Spleen (tissue), 11 donors: ENCODE measurements at regions not wholly inside any gene's neighbourhood (a gene's known extent, or its start where the extent isn't known, plus 50 kb on each side); places are given as distances from the start of the nearest gene placed in this dataset.

ENCODE experiments used
- DNase-seq: peaks from one replicate; pipeline ENCODE4 v3.0.0-alpha.2; 2020
- H3K27ac ChIP-seq, 8 donors: fragments of 200-600 bp; sonication (generic) in 7 of 8; 1 replicate in 4 of 8; 2 replicates in 4 of 8; pipeline versions ENCODE4 v1.5.0 to v1.8.0; 2016 to 2021; ENCODE audit warnings: inconsistent platforms in 4 of 8, mild to moderate bottlenecking in 4 of 8, moderate library complexity in 1 of 8
- H3K27me3 ChIP-seq, 7 donors: fragments of 200-600 bp; sonication (generic) in 6 of 7; replicated peaks in 1 of 7; 1 replicate in 4 of 7; 2 replicates in 3 of 7; pipeline versions ENCODE4 v1.5.0 to v1.8.0; 2016 to 2021; ENCODE audit warnings: inconsistent platforms in 3 of 7, mild to moderate bottlenecking in 1 of 7
- H3K36me3 ChIP-seq, 6 donors: fragments of 200-600 bp; sonication (generic) in 5 of 6; 1 replicate in 4 of 6; 2 replicates in 2 of 6; pipeline versions ENCODE4 v1.5.0 to v1.8.0; 2016 to 2021; ENCODE audit warnings: inconsistent platforms in 2 of 6
- H3K4me1 ChIP-seq, 6 donors: fragments of 200-600 bp; sonication (generic) in 5 of 6; 1 replicate in 3 of 6; 2 replicates in 3 of 6; pipeline versions ENCODE4 v1.5.0 to v1.8.0; 2016 to 2021; ENCODE audit warnings: inconsistent platforms in 3 of 6
- H3K4me3 ChIP-seq, 8 donors: fragments of 200-600 bp; sonication (generic) in 7 of 8; 1 replicate in 4 of 8; 2 replicates in 4 of 8; pipeline versions ENCODE4 v1.5.0 to v1.8.0; 2016 to 2021; ENCODE audit warnings: inconsistent platforms in 4 of 8, mild to moderate bottlenecking in 4 of 8, moderate library complexity in 2 of 8
- H3K9me3 ChIP-seq, 8 donors: fragments of 200-600 bp; sonication (generic) in 7 of 8; 1 replicate in 4 of 8; 2 replicates in 4 of 8; pipeline versions ENCODE4 v1.5.0 to v1.8.0; 2016 to 2021; ENCODE audit warnings: inconsistent platforms in 4 of 8
- POLR2A ChIP-seq, 3 donors: fragments of 450-650 bp; IDR thresholded peaks; one replicate each; pipeline ENCODE4 v1.5.1; 2017; ENCODE audit warnings: antibody characterized with exemption in 3 of 3, mild to moderate bottlenecking in 1 of 3
- POLR2AphosphoS5 ChIP-seq, 3 donors: sonication (generic); formaldehyde crosslinking; IDR thresholded peaks; one replicate each; pipeline ENCODE4 v1.5.1; 2017; ENCODE audit warnings: antibody characterized with exemption in 3 of 3
- WGBS, 5 donors: extraction: QIAGEN DNeasy Blood & Tissue Kit in 3 of 5; methylation state at CpG; one replicate each; pipeline versions ENCODE4 v1.1.5 to v1.1.7; 2013 to 2018; 5-methylcytosine and 5-hydroxymethylcytosine counted together
- intact Hi-C: fragments of 100-400 bp; cut with DNase I; formaldehyde crosslinking; loops from one replicate; pipeline ENCODE4 v1.15.0; 2023; ENCODE audit warnings: low total_unique reads
- TF ChIP-seq, protein P1 (sequence below), 11 experiments: fragments of 200-600 bp in 7 of 11; fragments of 450-650 bp in 4 of 11; sonication (generic) in 4 of 11; IDR thresholded peaks in 8 of 11; conservative IDR thresholded peaks in 3 of 11; 1 replicate in 7 of 11; 2 replicates in 4 of 11; pipeline versions ENCODE4 v1.4.0 to v1.8.0; 2016 to 2021; ENCODE audit warnings: antibody characterized with exemption in 11 of 11, inconsistent platforms in 4 of 11, mild to moderate bottlenecking in 1 of 11
- donor health status: healthy with polysubstance abuse.
- donor health status: DM: no; HTN: no; CAD: no; lungs with moderate emphysema.
- donor health status: DM: no; HTN: no; CAD: no.
- donor health status: Bipolar disorder and iron deficiency.
- donor health status: healthy.
- donor health status: DM: no; HTN: no; CAD: no.
- donor health status: DM: yes; HTN: yes; CAD: no.

DNA sequence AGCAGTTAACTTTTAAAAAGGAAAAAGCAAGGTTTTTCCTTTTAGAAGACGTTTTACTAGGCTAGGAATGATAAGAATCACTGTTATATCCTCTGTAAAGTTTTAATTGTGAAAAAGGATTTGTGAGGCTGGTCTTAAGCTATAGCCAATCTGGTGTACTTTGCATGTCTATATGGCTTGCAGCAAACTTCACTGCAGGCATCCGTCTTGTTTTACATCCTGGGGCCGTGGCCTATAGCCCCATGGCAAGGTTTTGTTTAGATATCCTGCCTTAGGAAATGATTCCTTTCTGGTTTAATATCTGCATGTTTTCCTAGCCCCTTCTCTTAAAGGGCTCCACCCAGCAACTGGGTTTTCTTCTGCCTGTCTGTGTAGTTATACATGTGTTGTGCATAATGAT, 272.8 kb downstream of the ICE1 start:
- intact Hi-C loops = no loop called here
- Histone ChIP-seq H3K9me3 (peaks cover 0 to 18% (median 3%) of the 10 kb centered on the region in 8 donors), H3K4me1 (no peaks in the 10 kb centered on the region), H3K36me3 (no peaks in the 10 kb centered on the region), H3K4me3 (no peak overlapping the region), H3K27ac (peak overlapping the region in 2 of 8 donors; percentile 34 to 51), H3K27me3 (no peaks in the 10 kb centered on the region)
- WGBS, 5 donors = 22 to 39% (median 33%) methylated on average over 3 of the region's 3 CpGs
- no peak for TF ChIP-seq POLR2AphosphoS5 (IDR thresholded peaks at IDR 0.05)
- no peak for TF ChIP-seq POLR2A (IDR thresholded peaks at IDR 0.05)
- TF ChIP-seq, protein P1, sequence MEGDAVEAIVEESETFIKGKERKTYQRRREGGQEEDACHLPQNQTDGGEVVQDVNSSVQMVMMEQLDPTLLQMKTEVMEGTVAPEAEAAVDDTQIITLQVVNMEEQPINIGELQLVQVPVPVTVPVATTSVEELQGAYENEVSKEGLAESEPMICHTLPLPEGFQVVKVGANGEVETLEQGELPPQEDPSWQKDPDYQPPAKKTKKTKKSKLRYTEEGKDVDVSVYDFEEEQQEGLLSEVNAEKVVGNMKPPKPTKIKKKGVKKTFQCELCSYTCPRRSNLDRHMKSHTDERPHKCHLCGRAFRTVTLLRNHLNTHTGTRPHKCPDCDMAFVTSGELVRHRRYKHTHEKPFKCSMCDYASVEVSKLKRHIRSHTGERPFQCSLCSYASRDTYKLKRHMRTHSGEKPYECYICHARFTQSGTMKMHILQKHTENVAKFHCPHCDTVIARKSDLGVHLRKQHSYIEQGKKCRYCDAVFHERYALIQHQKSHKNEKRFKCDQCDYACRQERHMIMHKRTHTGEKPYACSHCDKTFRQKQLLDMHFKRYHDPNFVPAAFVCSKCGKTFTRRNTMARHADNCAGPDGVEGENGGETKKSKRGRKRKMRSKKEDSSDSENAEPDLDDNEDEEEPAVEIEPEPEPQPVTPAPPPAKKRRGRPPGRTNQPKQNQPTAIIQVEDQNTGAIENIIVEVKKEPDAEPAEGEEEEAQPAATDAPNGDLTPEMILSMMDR (IDR thresholded peaks at IDR 0.05 in 8 of 11, conservative IDR thresholded peaks at IDR 0.05 in 3 of 11) = no peak
- DNase-seq = no peak

DNA sequence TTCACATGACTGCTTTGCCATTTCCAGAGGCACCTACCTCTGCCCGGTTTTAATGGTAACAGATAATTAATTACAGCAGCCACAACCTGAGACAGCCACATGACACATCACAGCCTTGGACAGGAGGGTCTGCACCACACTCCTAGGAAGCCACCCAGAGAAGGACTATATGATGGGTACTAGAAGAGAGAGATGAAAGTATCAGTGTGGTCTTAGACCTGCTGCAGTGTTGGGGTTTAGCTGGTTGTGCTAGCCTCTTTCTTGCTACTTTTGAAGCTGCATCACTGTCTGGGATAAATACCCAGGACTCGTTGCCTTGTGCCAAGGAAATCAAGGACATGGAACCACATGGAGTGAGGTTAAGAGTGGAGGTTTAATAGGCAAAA, 266.4 kb downstream of the ICE1 start:
- DNase-seq = no peak
- Histone ChIP-seq H3K27ac (peak overlapping the region in 5 of 8 donors; percentile 5 to 51 (median 27)), H3K36me3 (no peaks in the 10 kb centered on the region), H3K27me3 (no peaks in the 10 kb centered on the region), H3K4me1 (peaks cover 0 to 7% (median 2%) of the 10 kb centered on the region in 6 donors), H3K4me3 (no peak overlapping the region), H3K9me3 (no peaks in the 10 kb centered on the region)
- TF ChIP-seq, protein P1 (IDR thresholded peaks at IDR 0.05 in 8 of 11, conservative IDR thresholded peaks at IDR 0.05 in 3 of 11) = no peak
- TF ChIP-seq POLR2A (IDR thresholded peaks at IDR 0.05) (no peak), POLR2AphosphoS5 (IDR thresholded peaks at IDR 0.05) (no peak)
- intact Hi-C loops = no loop called here
- WGBS, 5 donors = 46 to 70% (median 61%) methylated on average over 2 of the region's 2 CpGs

DNA sequence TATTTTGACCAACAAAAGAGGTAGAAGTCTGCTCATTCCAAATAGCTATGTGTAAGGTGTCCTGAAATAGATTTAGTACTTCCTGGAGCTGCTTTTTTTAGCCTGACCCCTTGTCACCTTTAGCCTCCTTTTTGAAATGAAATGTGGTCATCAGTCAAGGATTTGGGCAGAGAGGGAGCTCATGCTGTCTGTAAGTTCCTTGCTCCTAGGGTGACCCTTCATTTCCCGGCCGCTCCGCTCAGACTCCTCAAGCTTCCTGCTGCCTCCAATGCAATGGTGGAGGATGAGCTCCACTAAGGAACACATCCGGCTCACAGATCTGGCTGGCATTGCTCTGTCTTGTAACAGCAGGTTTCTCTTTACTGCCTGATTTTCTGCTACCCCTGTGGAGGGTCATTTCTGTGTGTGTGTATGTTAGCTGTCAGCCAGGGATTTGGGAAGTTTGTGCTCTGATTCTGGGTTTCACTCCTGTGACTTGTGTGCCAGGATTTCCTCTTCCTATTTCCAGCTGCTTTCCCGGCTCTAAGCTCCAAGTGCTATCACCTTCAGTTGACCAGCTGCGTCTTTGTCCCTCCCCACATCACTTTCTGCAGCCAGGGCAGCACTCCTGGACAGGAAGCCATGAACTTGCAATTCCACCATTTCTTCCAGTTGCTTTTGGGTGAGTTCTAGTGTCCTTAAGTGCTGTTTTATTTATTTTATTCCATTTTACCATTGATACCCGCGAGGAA, 265.9 kb downstream of the ICE1 start:
- TF ChIP-seq, protein P1 (IDR thresholded peaks at IDR 0.05 in 8 of 11, conservative IDR thresholded peaks at IDR 0.05 in 3 of 11) = no peak
- TF ChIP-seq POLR2AphosphoS5 (IDR thresholded peaks at IDR 0.05) (peak in 2 of 3 donors; percentile 14 to 38), POLR2A (IDR thresholded peaks at IDR 0.05) (no peak)
- H3K4me1 ChIP-seq = peaks cover 0 to 7% (median 2%) of the 10 kb centered on the region in 6 donors
- H3K4me3 ChIP-seq = no peak overlapping the region
- no peaks in the 10 kb centered on the region for H3K27me3 ChIP-seq
- intact Hi-C loops = no loop called here
- H3K9me3 ChIP-seq = peaks cover 0 to 3% (median under 1%) of the 10 kb centered on the region in 8 donors
- WGBS, 5 donors = 23 to 33% (median 29%) methylated on average over 8 of the region's 8 CpGs
- peak overlapping the region in 6 of 8 donors; percentile 5 to 51 (median 23) for H3K27ac ChIP-seq
- DNase-seq = no peak
- H3K36me3 ChIP-seq = no peaks in the 10 kb centered on the region

DNA sequence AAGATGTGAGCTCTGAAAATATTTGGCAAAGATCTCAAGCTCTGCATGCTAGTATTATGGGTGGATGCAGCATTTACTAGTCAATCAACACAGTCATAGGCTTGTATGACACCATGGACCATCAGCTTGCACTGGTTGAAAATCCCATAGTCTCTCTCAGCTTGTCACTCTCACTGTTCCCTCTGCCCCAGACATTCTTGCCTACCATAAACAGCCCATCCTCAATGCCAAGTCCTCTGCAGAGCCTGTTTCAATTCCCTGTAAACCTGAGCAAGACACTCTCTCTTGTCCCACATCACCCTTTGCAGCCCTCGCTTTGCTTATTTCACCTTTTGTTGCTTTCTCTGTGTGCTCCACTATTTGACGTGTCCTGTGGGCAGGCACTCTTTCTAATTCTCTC, 264.6 kb downstream of the ICE1 start:
- no peak for DNase-seq
- TF ChIP-seq POLR2AphosphoS5 (IDR thresholded peaks at IDR 0.05) = no peak
- TF ChIP-seq, protein P1 (IDR thresholded peaks at IDR 0.05 in 8 of 11, conservative IDR thresholded peaks at IDR 0.05 in 3 of 11) = no peak
- TF ChIP-seq POLR2A (IDR thresholded peaks at IDR 0.05) = no peak
- 84 to 88% (median 85%) methylated on average over 2 of the region's 2 CpGs for WGBS, 5 donors
- H3K27me3 ChIP-seq = no peaks in the 10 kb centered on the region
- H3K27ac ChIP-seq = no peak overlapping the region
- peaks cover 0 to 9% (median 5%) of the 10 kb centered on the region in 8 donors for H3K9me3 ChIP-seq
- no peaks in the 10 kb centered on the region for H3K36me3 ChIP-seq
- intact Hi-C loops = no loop called here
- H3K4me3 ChIP-seq = no peak overlapping the region
- H3K4me1 ChIP-seq = peaks cover 0 to 7% (median 2%) of the 10 kb centered on the region in 6 donors
